Neural progenitor cell (in vitro differentiated cells): ENCODE measurements at regions not wholly inside any gene's neighbourhood (a gene's known extent, or its start where the extent isn't known, plus 50 kb on each side); places are given as distances from the start of the nearest gene placed in this dataset.

ENCODE experiments used
- EZH2 ChIP-seq: fragments of 200-600 bp; sonication (generic); IDR thresholded peaks from 2 replicates; pipeline ENCODE4 v1.6.1; 2017; ENCODE audit warnings: antibody characterized with exemption, mild to moderate bottlenecking, moderate library complexity
- EZH2phosphoT487 ChIP-seq: fragments of 200-600 bp; sonication (generic); IDR thresholded peaks from 2 replicates; pipeline ENCODE4 v1.6.1; 2017; ENCODE audit warnings: antibody characterized with exemption
- TF ChIP-seq, protein P1 (sequence below): fragments of 200-600 bp; sonication (generic); IDR thresholded peaks from 2 replicates; pipeline ENCODE4 v1.5.1; 2017; ENCODE audit warnings: antibody characterized with exemption, mild to moderate bottlenecking

GRCh38 chr15:62607643-62608042 lies 434.9 kb upstream of the TPM1 start:
- TF ChIP-seq EZH2 (no peak), EZH2phosphoT487 (no peak)
- TF ChIP-seq, protein P1, sequence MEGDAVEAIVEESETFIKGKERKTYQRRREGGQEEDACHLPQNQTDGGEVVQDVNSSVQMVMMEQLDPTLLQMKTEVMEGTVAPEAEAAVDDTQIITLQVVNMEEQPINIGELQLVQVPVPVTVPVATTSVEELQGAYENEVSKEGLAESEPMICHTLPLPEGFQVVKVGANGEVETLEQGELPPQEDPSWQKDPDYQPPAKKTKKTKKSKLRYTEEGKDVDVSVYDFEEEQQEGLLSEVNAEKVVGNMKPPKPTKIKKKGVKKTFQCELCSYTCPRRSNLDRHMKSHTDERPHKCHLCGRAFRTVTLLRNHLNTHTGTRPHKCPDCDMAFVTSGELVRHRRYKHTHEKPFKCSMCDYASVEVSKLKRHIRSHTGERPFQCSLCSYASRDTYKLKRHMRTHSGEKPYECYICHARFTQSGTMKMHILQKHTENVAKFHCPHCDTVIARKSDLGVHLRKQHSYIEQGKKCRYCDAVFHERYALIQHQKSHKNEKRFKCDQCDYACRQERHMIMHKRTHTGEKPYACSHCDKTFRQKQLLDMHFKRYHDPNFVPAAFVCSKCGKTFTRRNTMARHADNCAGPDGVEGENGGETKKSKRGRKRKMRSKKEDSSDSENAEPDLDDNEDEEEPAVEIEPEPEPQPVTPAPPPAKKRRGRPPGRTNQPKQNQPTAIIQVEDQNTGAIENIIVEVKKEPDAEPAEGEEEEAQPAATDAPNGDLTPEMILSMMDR: no peak
